Activated CD4-positive, alpha-beta T cell treated with anti-CD3 and anti-CD28 coated beads, Interleukin-2, amount 50 U/mL, for 4 hours (primary cell): ENCODE measurements at regions not wholly inside any gene's neighbourhood (a gene's known extent, or its start where the extent isn't known, plus 50 kb on each side); places are given as distances from the start of the nearest gene placed in this dataset.

ENCODE experiments used
- DNase-seq, 2 experiments: peaks; one replicate each; pipeline ENCODE4 v3.0.0-alpha.2; 2020

DNA sequence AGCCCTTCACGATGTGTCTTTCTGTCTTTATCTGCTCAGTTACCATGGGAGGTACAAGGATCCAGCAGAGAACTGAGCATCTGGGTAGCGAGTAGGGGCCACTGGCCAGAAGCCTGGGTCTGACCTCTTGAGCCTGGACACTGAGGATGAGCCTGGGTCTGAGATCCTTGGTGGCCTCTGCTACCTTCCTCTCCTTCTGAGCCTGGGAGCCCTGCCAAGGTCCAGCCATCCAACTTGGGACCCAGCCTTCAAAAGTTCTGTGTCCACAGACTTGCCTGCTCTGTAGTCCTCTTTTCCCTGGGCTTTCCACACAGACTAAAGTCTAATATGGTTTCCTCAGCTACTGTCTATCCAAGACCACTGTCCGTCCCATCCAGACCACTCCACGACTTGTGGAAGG is 60.2 kb upstream of the NAA20 start:
- no peak for DNase-seq

GRCh38 chr20:19958219-19958618 is 58.9 kb upstream of the NAA20 start:
- DNase-seq = no peak

- DNase-seq = no peak
Measured at GRCh38 chr20:19958928-19959327, 58.2 kb upstream of the NAA20 start.

DNA sequence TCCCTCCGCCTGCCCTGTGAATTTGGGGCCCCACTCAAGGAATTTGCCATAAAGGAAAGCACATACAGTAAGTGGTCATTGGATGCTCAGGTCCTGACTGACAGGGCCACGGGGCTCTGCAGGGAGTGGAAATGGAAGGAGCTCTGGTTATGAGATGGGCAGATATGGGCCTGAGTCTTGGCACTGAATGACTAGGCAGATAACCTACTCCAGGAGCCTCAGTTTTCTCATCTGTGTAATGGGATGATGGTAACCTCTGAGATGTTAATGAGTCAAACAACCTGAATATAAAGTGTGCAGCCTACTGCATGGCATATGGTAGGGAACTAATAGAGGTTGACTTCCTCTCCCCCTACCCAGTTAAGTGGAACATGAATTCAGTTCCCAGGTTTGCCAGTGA is 56.4 kb upstream of the NAA20 start:
- no peak for DNase-seq

DNA sequence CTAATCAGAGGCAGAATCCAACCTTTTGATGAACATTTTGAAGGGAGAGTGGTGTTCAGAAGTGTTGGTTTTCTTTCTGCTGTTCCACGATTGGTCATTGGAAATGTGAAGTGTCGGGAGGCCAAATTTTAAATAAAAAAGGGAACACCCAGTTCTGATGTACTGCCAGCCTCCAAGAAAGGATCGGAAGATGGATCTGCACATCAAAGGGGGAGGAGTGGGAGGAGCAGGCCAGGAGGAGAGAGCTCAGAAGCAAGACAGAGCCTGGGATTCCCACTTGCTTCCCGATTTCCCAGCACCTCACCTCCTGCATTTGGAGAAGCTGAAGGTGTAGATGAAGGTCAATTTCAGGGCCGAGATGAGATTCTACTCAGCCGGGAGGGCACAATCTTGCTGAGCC is 55.9 kb upstream of the NAA20 start:
- no peak for DNase-seq

GRCh38 chr20:19962958-19963357 is 54.2 kb upstream of the NAA20 start:
- no peak for DNase-seq

GRCh38 chr20:19964289-19965265 is 52.6 kb upstream of the NAA20 start:
- no peak for DNase-seq

DNA sequence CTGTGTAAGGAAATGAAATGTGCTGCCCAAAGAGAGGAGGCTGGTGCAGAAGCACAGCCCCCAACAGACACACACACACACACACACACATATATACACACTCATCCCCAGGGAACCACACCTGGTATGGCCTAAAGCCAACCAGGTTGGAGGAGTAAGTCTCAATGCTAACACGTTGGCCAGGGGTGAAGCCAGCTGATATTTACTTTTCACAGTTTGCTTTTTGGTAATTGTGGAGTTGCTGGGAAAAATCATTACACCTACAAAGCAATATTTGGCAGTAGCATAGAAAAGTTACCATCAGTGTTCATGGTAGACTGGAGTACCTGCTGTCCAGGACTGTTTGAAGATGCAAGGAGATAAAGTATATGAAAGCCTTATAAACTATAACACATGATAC is 50.3 kb upstream of the NAA20 start:
- DNase-seq = no peak
